GM12874 (cell line): ENCODE measurements at regions not wholly inside any gene's neighbourhood (a gene's known extent, or its start where the extent isn't known, plus 50 kb on each side); places are given as distances from the start of the nearest gene placed in this dataset.

Experiments
- CTCF ChIP-seq: IDR thresholded peaks from 2 replicates; pipeline ENCODE4 v1.5.1; 2011; ENCODE audit warnings: low read depth, mild to moderate bottlenecking, control low read depth, low read length, moderate library complexity; ENCODE audit not compliant: insufficient read depth

- TF ChIP-seq CTCF, result no peak
Measured at GRCh38 chr11:134643115-134644012, 231.3 kb upstream of the B3GAT1 start.

- TF ChIP-seq CTCF, result no peak
Measured at GRCh38 chr11:134642206-134642605, 230.2 kb upstream of the B3GAT1 start.

GRCh38 chr11:134640971-134641968 is 229.2 kb upstream of the B3GAT1 start:
- no peak for TF ChIP-seq CTCF

GRCh38 chr11:134640536-134640935 is 228.5 kb upstream of the B3GAT1 start:
- TF ChIP-seq CTCF, result no peak

- TF ChIP-seq CTCF, result no peak
Measured at GRCh38 chr11:134639586-134640330, 227.7 kb upstream of the B3GAT1 start.

GRCh38 chr11:134638796-134639430 is 226.9 kb upstream of the B3GAT1 start:
- TF ChIP-seq CTCF, result no peak
